Activated effector memory CD4-positive, alpha-beta T cell treated with Interleukin-2 at 50 U/mL for 16 hours (primary cell): ENCODE measurements at regions not wholly inside any gene's neighbourhood (a gene's known extent, or its start where the extent isn't known, plus 50 kb on each side); places are given as distances from the start of the nearest gene placed in this dataset.
"Not testable (repeated sequence)": the region's sequence is repeated elsewhere in the genome, so short reads cannot be mapped to it uniquely, and the experiment has no call there.

Experiments
- DNase-seq: peaks from one replicate; pipeline ENCODE4 v3.0.0-alpha.2; 2020

GRCh38 chr5:136738829-136739228 is 373.5 kb upstream of the TRPC7 start:
- no peak for DNase-seq

GRCh38 chr5:136736021-136736420 is 370.7 kb upstream of the TRPC7 start:
- DNase-seq, result no peak

GRCh38 chr5:136735611-136736010 is 370.3 kb upstream of the TRPC7 start:
- not testable (repeated sequence) for DNase-seq

- DNase-seq, result no peak
These were observed 369.3 kb upstream of the TRPC7 start for GRCh38 chr5:136734628-136735027.

- DNase-seq, result no peak
These were observed 367.4 kb upstream of the TRPC7 start for GRCh38 chr5:136732751-136733150.

GRCh38 chr5:136731241-136731900 is 366.0 kb upstream of the TRPC7 start:
- no peak for DNase-seq

- DNase-seq, result no peak
These were observed 365.1 kb upstream of the TRPC7 start for GRCh38 chr5:136730426-136730825.

GRCh38 chr5:136729901-136730355 is 364.6 kb upstream of the TRPC7 start:
- no peak for DNase-seq

GRCh38 chr5:136726506-136726905 is 361.2 kb upstream of the TRPC7 start:
- no peak for DNase-seq

GRCh38 chr5:136724161-136724560 is 358.8 kb upstream of the TRPC7 start:
- DNase-seq, result no peak

- no peak for DNase-seq
These were observed 357.2 kb upstream of the TRPC7 start for GRCh38 chr5:136722581-136722980.

- no peak for DNase-seq
These were observed 356.7 kb upstream of the TRPC7 start for GRCh38 chr5:136722086-136722485.

GRCh38 chr5:136720674-136721073 is 355.3 kb upstream of the TRPC7 start:
- DNase-seq, result no peak

- DNase-seq, result no peak
These were observed 352.6 kb upstream of the TRPC7 start for GRCh38 chr5:136717917-136718316.

GRCh38 chr5:136714286-136714685 is 348.9 kb upstream of the TRPC7 start:
- no peak for DNase-seq

GRCh38 chr5:136712628-136713027 is 347.3 kb upstream of the TRPC7 start:
- DNase-seq, result no peak

- DNase-seq, result no peak
These were observed 345.5 kb upstream of the TRPC7 start for GRCh38 chr5:136710834-136711233.

- DNase-seq, result no peak
These were observed 338.4 kb upstream of the TRPC7 start for GRCh38 chr5:136703706-136704105.

- no peak for DNase-seq
These were observed 337.7 kb upstream of the TRPC7 start for GRCh38 chr5:136703036-136703435.

GRCh38 chr5:136701191-136701590 is 335.8 kb upstream of the TRPC7 start:
- DNase-seq, result no peak

- DNase-seq, result no peak
These were observed 334.3 kb upstream of the TRPC7 start for GRCh38 chr5:136699651-136700050.

- no peak for DNase-seq
These were observed 333.6 kb upstream of the TRPC7 start for GRCh38 chr5:136698970-136699369.

- DNase-seq, result no peak
These were observed 328.9 kb upstream of the TRPC7 start for GRCh38 chr5:136694258-136694657.

GRCh38 chr5:136689552-136689951 is 324.2 kb upstream of the TRPC7 start:
- no peak for DNase-seq

GRCh38 chr5:136686192-136686872 is 321.0 kb upstream of the TRPC7 start:
- DNase-seq, result no peak
